Breast epithelium (tissue), 4 donors: ENCODE measurements at regions not wholly inside any gene's neighbourhood (a gene's known extent, or its start where the extent isn't known, plus 50 kb on each side); places are given as distances from the start of the nearest gene placed in this dataset.

Experiments
- DNase-seq, 2 donors: peaks; one replicate each; pipeline ENCODE4 v3.0.0-alpha.2; 2019; ENCODE audit warnings: low spot score in 2 of 2
- H3K27ac ChIP-seq, 2 donors: fragments of 200-600 bp; sonication (generic) in 1 of 2; one replicate each; pipeline ENCODE4 v1.5.1; 2016 to 2019; ENCODE audit warnings: mild to moderate bottlenecking in 1 of 2
- H3K27me3 ChIP-seq, 2 donors: fragments of 200-600 bp; sonication (generic) in 1 of 2; one replicate each; pipeline versions ENCODE4 v1.5.1 to v1.6.0; 2017 to 2019; ENCODE audit warnings: control low read depth in 1 of 2, mild to moderate bottlenecking in 1 of 2
- H3K36me3 ChIP-seq: fragments of 200-600 bp; one replicate; pipeline ENCODE4 v1.5.1; 2019
- H3K4me1 ChIP-seq, 2 donors: fragments of 200-600 bp; sonication (generic); one replicate each; pipeline ENCODE4 v1.5.1; 2016 to 2019; ENCODE audit warnings: control low read depth in 1 of 2
- H3K4me3 ChIP-seq, 3 donors: fragments of 200-600 bp; sonication (generic); 1 replicate in 2 of 3; 2 replicates in 1 of 3; pipeline ENCODE4 v1.5.1; 2016 to 2019; ENCODE audit warnings: mild to moderate bottlenecking in 3 of 3, moderate library complexity in 2 of 3
- H3K9me3 ChIP-seq, 2 donors: fragments of 200-600 bp; sonication (generic) in 1 of 2; one replicate each; pipeline ENCODE4 v1.5.1; 2016 to 2019; ENCODE audit warnings: control low read depth in 1 of 2
- POLR2A ChIP-seq: fragments of 450-650 bp; IDR thresholded peaks from one replicate; pipeline ENCODE4 v1.6.1; 2016; ENCODE audit warnings: antibody characterized with exemption, mild to moderate bottlenecking, moderate library complexity
- POLR2AphosphoS5 ChIP-seq, 3 donors: sonication (generic); formaldehyde crosslinking; IDR thresholded peaks; one replicate each; pipeline ENCODE4 v1.6.1; 2017; ENCODE audit warnings: antibody characterized with exemption in 3 of 3
- intact Hi-C: fragments of 100-400 bp; cut with DNase I; formaldehyde crosslinking; loops from one replicate; pipeline ENCODE4 v1.15.1; 2023; ENCODE audit warnings: low total_unique reads
- TF ChIP-seq, protein P1 (sequence below), 3 donors: fragments of 450-650 bp; IDR thresholded peaks; one replicate each; pipeline ENCODE4 v1.5.1; 2016 to 2017; ENCODE audit warnings: antibody characterized with exemption in 3 of 3, mild to moderate bottlenecking in 3 of 3, moderate library complexity in 3 of 3

DNA sequence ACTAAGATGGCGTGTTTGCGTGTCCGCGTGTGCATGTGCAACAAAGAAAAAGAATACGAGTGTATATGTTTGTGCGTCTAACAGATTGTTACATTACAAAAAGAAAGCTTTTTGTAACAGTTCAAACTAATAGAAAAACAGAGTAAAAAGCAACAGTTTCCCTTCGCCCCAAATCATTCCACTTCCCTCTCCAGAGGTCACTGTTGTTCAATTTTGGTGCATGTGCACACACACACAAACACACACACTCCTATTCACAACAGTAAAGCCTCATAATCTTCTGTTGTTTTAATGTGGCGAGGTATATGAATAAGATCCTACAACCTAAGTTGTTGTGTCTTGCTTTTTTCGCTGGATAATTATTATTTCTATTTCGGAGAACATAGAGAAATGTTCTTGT lies 357.3 kb upstream of the SLC8A1 start:
- Histone ChIP-seq H3K9me3 (no peaks in the 10 kb centered on the region), H3K4me3 (no peak overlapping the region), H3K27me3 (no peaks in the 10 kb centered on the region), H3K36me3 (no peaks in the 10 kb centered on the region), H3K27ac (no peak overlapping the region), H3K4me1 (no peaks in the 10 kb centered on the region)
- no peak for DNase-seq
- intact Hi-C loops, result no loop called here
- no peak for TF ChIP-seq POLR2AphosphoS5 (IDR thresholded peaks at IDR 0.05)

DNA sequence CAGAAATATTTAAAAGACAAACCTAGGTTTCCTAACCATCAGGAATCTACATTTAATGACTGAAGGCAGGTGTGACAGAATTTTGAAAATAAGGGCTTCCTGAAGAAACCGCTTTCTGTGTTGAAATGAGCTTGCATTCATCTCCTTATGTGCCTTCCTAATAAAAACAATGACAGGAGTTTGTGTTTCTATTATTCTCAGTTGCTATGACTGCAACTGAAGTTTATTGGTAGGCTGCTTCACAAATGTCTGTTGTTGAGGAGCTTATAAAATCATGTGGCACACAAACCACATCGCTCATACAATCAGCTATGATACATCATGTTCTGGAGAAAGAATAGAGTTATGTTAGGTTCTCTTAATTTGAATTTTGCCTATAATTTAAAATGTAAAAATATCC lies 362.7 kb upstream of the SLC8A1 start:
- Histone ChIP-seq H3K27me3 (no peaks in the 10 kb centered on the region), H3K9me3 (no peaks in the 10 kb centered on the region), H3K4me1 (no peaks in the 10 kb centered on the region), H3K4me3 (no peak overlapping the region), H3K27ac (no peak overlapping the region), H3K36me3 (no peaks in the 10 kb centered on the region)
- no peak for DNase-seq
- TF ChIP-seq POLR2A (no peak), POLR2AphosphoS5 (IDR thresholded peaks at IDR 0.05) (no peak)
- TF ChIP-seq, protein P1, sequence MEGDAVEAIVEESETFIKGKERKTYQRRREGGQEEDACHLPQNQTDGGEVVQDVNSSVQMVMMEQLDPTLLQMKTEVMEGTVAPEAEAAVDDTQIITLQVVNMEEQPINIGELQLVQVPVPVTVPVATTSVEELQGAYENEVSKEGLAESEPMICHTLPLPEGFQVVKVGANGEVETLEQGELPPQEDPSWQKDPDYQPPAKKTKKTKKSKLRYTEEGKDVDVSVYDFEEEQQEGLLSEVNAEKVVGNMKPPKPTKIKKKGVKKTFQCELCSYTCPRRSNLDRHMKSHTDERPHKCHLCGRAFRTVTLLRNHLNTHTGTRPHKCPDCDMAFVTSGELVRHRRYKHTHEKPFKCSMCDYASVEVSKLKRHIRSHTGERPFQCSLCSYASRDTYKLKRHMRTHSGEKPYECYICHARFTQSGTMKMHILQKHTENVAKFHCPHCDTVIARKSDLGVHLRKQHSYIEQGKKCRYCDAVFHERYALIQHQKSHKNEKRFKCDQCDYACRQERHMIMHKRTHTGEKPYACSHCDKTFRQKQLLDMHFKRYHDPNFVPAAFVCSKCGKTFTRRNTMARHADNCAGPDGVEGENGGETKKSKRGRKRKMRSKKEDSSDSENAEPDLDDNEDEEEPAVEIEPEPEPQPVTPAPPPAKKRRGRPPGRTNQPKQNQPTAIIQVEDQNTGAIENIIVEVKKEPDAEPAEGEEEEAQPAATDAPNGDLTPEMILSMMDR (IDR thresholded peaks at IDR 0.05), result no peak
- intact Hi-C loops, result no loop called here

DNA sequence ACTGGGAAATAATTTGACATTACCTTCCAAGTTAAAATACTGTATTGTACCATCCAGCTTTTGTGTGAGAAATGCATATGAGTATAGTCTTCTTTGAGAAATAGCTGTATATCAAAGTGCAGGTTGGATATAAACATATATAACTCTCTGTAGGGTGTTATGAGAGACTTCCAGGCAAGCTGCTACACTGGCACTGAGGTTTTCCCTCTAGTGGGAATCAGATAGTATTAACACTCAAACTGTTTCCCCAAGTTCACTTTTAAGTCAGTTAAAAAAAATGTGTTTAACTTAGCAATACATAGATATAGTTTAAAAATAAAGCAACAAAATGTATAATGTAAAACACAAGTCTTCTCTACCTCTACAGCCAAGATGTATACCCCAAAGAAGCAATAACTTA lies 368.4 kb upstream of the SLC8A1 start:
- intact Hi-C loops, result no loop called here
- TF ChIP-seq POLR2AphosphoS5 (IDR thresholded peaks at IDR 0.05) (no peak), POLR2A (no peak)
- TF ChIP-seq, protein P1 (IDR thresholded peaks at IDR 0.05), result no peak

DNA sequence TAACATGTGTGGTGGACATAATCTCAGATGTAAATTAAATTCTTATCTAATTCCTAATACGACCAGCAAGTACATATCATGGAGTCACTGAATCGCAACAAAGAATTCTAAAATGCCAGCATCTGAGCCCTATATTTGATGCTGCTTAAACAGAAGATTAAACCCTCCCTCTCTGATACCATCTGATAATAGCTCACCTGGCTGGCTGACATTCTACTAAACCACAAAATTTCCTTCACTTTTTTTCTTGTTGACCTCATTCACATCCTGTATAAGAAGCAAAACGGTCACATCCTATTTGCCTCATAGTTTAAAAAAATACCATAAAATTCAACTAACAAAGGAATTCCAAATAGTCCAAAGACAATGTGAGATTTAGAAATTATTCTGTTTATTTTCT lies 371.6 kb upstream of the SLC8A1 start:
- Histone ChIP-seq H3K36me3 (no peaks in the 10 kb centered on the region), H3K27me3 (no peaks in the 10 kb centered on the region), H3K27ac (no peak overlapping the region), H3K4me3 (no peak overlapping the region), H3K4me1 (no peaks in the 10 kb centered on the region), H3K9me3 (no peaks in the 10 kb centered on the region)
- TF ChIP-seq, protein P1 (IDR thresholded peaks at IDR 0.05), result no peak
- no peak for TF ChIP-seq POLR2AphosphoS5 (IDR thresholded peaks at IDR 0.05)
- TF ChIP-seq POLR2A, result no peak
- no peak for DNase-seq
- intact Hi-C loops, result no loop called here

More for the DNA sequence above, 368.4 kb upstream of the SLC8A1 start:
- DNase-seq, result no peak
- Histone ChIP-seq H3K36me3 (no peaks in the 10 kb centered on the region), H3K9me3 (no peaks in the 10 kb centered on the region), H3K27ac (no peak overlapping the region), H3K4me3 (no peak overlapping the region), H3K4me1 (no peaks in the 10 kb centered on the region), H3K27me3 (no peaks in the 10 kb centered on the region)

DNA sequence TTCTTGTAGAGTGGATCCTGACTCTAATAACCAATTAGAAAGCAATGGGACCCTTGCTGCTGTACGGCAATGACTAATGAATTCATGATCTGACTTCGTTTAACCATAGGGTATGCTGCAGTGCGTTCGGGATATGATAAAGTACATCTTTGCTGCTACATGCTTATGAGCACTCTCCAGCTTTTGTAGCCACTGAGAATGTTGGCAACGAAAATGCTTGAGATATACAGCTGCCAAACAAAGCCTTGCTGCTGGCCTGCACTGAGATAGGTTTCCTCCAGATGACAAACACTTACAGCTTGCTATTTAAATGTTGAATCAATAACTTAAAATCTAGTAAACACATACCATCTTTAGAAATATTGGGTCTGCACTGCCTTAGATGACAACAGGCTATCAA lies 372.4 kb upstream of the SLC8A1 start:
- intact Hi-C loops, result no loop called here
- no peak for DNase-seq
- no peak for TF ChIP-seq POLR2A
- H3K36me3 ChIP-seq, result no peaks in the 10 kb centered on the region
- H3K27me3 ChIP-seq, result no peaks in the 10 kb centered on the region
- no peaks in the 10 kb centered on the region for H3K9me3 ChIP-seq
- H3K27ac ChIP-seq, result no peak overlapping the region
- no peak overlapping the region for H3K4me3 ChIP-seq
- H3K4me1 ChIP-seq, result no peaks in the 10 kb centered on the region

DNA sequence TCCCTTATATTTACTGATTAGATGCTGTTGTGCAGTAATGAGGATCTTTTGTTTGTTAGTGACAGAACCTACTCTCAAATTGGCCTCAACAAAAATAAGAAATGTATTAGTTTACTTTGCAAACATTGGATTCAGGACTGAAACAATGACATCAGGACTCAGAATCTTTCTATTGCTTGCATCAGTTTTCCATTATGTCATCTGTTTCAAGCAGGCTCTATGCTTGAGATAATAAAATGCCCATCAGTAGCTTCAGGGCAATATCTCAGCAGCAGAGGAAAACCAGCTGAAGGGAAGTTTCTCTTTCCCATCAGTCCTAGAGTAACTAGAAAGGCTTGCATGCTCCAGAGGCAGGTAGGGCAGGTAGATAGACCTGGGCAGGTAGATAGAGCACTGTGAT lies 375.5 kb upstream of the SLC8A1 start:
- intact Hi-C loops, result no loop called here
- H3K36me3 ChIP-seq, result no peaks in the 10 kb centered on the region
- no peak for DNase-seq
- H3K27me3 ChIP-seq, result no peaks in the 10 kb centered on the region
- no peak overlapping the region for H3K27ac ChIP-seq
- H3K9me3 ChIP-seq, result no peaks in the 10 kb centered on the region
- H3K4me1 ChIP-seq, result no peaks in the 10 kb centered on the region
- no peak overlapping the region for H3K4me3 ChIP-seq
- TF ChIP-seq POLR2AphosphoS5 (IDR thresholded peaks at IDR 0.05) (no peak), POLR2A (no peak)
- TF ChIP-seq, protein P1 (IDR thresholded peaks at IDR 0.05), result no peak
